GM12878 (cell line): ENCODE measurements at regions not wholly inside any gene's neighbourhood (a gene's known extent, or its start where the extent isn't known, plus 50 kb on each side); places are given as distances from the start of the nearest gene placed in this dataset.

Experiments used
- ATAC-seq: fragments of 200-7000 bp; cut with Tn5 transposase; 3 replicates; pipeline ENCODE4 v1.9.1; 2020; ENCODE audit warnings: mild to moderate bottlenecking, moderate library complexity
- BruUV-seq: library from RNA; stranded (reverse); fragments of 400-500 nt; replicated peaks from 2 replicates; lab custom pipeline; 2021; lab: Mats Ljungman, UMichigan
- CTCF ChIA-PET: fragments of 300-600 bp; sonication (Branson Sonifier 250); formaldehyde crosslinking; extraction: SDS; loops from one replicate; lab custom pipeline; 2021; ENCODE audit warnings: inconsistent platforms; lab: Yijun Ruan, JAX
- POLR2A ChIA-PET: fragments of 350-600 bp; formaldehyde crosslinking; extraction: SDS; loops from one replicate; lab custom pipeline; 2021; ENCODE audit warnings: inconsistent platforms; lab: Charles Lee
- RAD21 ChIA-PET: fragments of 300-600 bp; sonication (Branson Sonifier 250); formaldehyde crosslinking; loops from one replicate; lab custom pipeline; 2023; ENCODE audit warnings: antibody characterized with exemption; ENCODE audit not compliant: unreplicated experiment; lab: Charles Lee
- SMC1A ChIA-PET: fragments of 300-600 bp; sonication (Branson Sonifier 250); formaldehyde crosslinking; loops from one replicate; lab custom pipeline; 2023; ENCODE audit not compliant: unreplicated experiment, uncharacterized antibody; lab: Charles Lee
- DNase-seq: peaks from one replicate; pipeline ENCODE4 v3.0.0-alpha.2; 2011; ENCODE audit warnings: low read depth, low spot score
- FAIRE-seq: peaks from 3 replicates; lab custom pipeline; 2011; peaks lifted over from hg19 to GRCh38; lab: Jason Lieb, UNC
- H2AFZ ChIP-seq: 2 replicates; pipeline ENCODE4 v1.6.0; 2011; ENCODE audit warnings: low read depth, low read length, control low read depth; ENCODE audit not compliant: control insufficient read depth
- H3K27ac ChIP-seq: 2 replicates; pipeline ENCODE4 v1.5.1; 2011; ENCODE audit warnings: control low read depth; ENCODE audit not compliant: control insufficient read depth, insufficient read depth
- H3K27me3 ChIP-seq, 2 experiments: replicated peaks in 1 of 2; 2 replicates each; pipeline versions ENCODE4 v1.6.0 to v1.6.1; 2011; ENCODE audit warnings: low read length in 1 of 2; ENCODE audit not compliant: control insufficient read depth in 2 of 2, insufficient read depth in 2 of 2
- H3K36me3 ChIP-seq, 2 experiments: 2 replicates each; pipeline ENCODE4 v1.5.1; 2011; ENCODE audit warnings: low read length in 1 of 2; ENCODE audit not compliant: control insufficient read depth in 2 of 2, insufficient read depth in 2 of 2
- H3K4me1 ChIP-seq: 2 replicates; pipeline ENCODE4 v1.6.1; 2011; ENCODE audit warnings: mild to moderate bottlenecking, low read length, moderate library complexity, mixed read lengths; ENCODE audit not compliant: control insufficient read depth, insufficient read depth
- H3K4me2 ChIP-seq: 2 replicates; pipeline ENCODE4 v1.6.0; 2011; ENCODE audit warnings: control low read depth; ENCODE audit not compliant: control insufficient read depth, insufficient read depth
- H3K4me3 ChIP-seq: fragments of 200-600 bp; sonication (generic); 2 replicates; pipeline ENCODE4 v1.5.1; 2016
- H3K79me2 ChIP-seq: 2 replicates; pipeline ENCODE4 v1.6.0; 2011; ENCODE audit warnings: low read length; ENCODE audit not compliant: control insufficient read depth, insufficient read depth
- H3K9ac ChIP-seq: 2 replicates; pipeline ENCODE4 v1.8.0; 2011; ENCODE audit warnings: low read length, control low read depth, mixed read lengths; ENCODE audit not compliant: control insufficient read depth, insufficient read depth
- H3K9me3 ChIP-seq: replicated peaks from 3 replicates; pipeline ENCODE4 v1.5.1; 2011; ENCODE audit warnings: mild to moderate bottlenecking, low read length; ENCODE audit not compliant: control insufficient read depth, insufficient read depth
- H4K20me1 ChIP-seq: 2 replicates; pipeline ENCODE4 v1.6.0; 2011; ENCODE audit not compliant: control insufficient read depth, insufficient read depth
- BMI1 ChIP-seq: fragments of 450-650 bp; IDR thresholded peaks from 2 replicates; pipeline ENCODE4 v1.6.1; 2016; ENCODE audit warnings: mild to moderate bottlenecking, moderate library complexity, borderline replicate concordance
- CEBPB ChIP-seq, 2 experiments: fragments of 150-350 bp in 1 of 2; IDR thresholded peaks; 2 replicates each; pipeline ENCODE4 v1.6.1; 2012 to 2014; ENCODE audit warnings: low read depth in 2 of 2, low read length in 2 of 2, borderline replicate concordance in 1 of 2, inconsistent platforms in 1 of 2
- CHD1 ChIP-seq: IDR thresholded peaks from 2 replicates; pipeline ENCODE4 v1.6.1; 2012; ENCODE audit warnings: low read depth, low read length, improper control_type of control experiment
- DPF2 ChIP-seq: fragments of 450-650 bp; IDR thresholded peaks from 2 replicates; pipeline ENCODE4 v1.6.1; 2017; ENCODE audit warnings: mild to moderate bottlenecking
- FOXK2 ChIP-seq: fragments of 450-650 bp; IDR thresholded peaks from 2 replicates; pipeline ENCODE4 v1.6.1; 2017; ENCODE audit warnings: mild to moderate bottlenecking, moderate library complexity
- FOXM1 ChIP-seq: IDR thresholded peaks from 2 replicates; pipeline ENCODE4 v1.6.1; 2012; ENCODE audit warnings: low read depth, mild to moderate bottlenecking, inconsistent platforms, low read length, moderate library complexity
- GABPA ChIP-seq: IDR thresholded peaks from 2 replicates; pipeline ENCODE4 v1.6.1; 2014; ENCODE audit warnings: antibody characterized with exemption, low read depth, mild to moderate bottlenecking, inconsistent platforms
- HCFC1 ChIP-seq: fragments of 150-350 bp; IDR thresholded peaks from 2 replicates; pipeline ENCODE4 v1.6.1; 2014; ENCODE audit warnings: low read length
- IKZF2 ChIP-seq, 2 experiments: fragments of 450-650 bp; IDR thresholded peaks; 2 replicates each; pipeline ENCODE4 v1.6.1; 2017; ENCODE audit warnings: mild to moderate bottlenecking in 2 of 2, moderate library complexity in 2 of 2
- POLR2AphosphoS2 ChIP-seq: IDR thresholded peaks from 2 replicates; pipeline ENCODE4 v1.6.1; 2011; ENCODE audit warnings: low read depth, mild to moderate bottlenecking, low read length, improper control_type of control experiment, moderate library complexity
- POU2F2 ChIP-seq: IDR thresholded peaks from 3 replicates; pipeline ENCODE4 v1.6.1; 2011; ENCODE audit warnings: low read depth, mild to moderate bottlenecking, low read length, borderline replicate concordance
- RUNX3 ChIP-seq: IDR thresholded peaks from 2 replicates; pipeline ENCODE4 v1.6.1; 2012; ENCODE audit warnings: low read length, inconsistent platforms
- SMAD1 ChIP-seq: fragments of 450-650 bp; IDR thresholded peaks from 2 replicates; pipeline ENCODE4 v1.6.1; 2018; ENCODE audit warnings: mild to moderate bottlenecking, low read depth; ENCODE audit not compliant: partially characterized antibody
- SMAD5 ChIP-seq: IDR thresholded peaks from 2 replicates; pipeline ENCODE4 v1.6.1; 2016; ENCODE audit warnings: antibody characterized with exemption, low read depth
- USF1 ChIP-seq: IDR thresholded peaks from 2 replicates; pipeline ENCODE4 v1.6.1; 2011; ENCODE audit warnings: borderline replicate concordance, low read depth, mild to moderate bottlenecking, moderate library complexity, mixed read lengths, low read length; ENCODE audit not compliant: insufficient read depth; ENCODE audit errors: extremely low read length
- ZBED1 ChIP-seq: IDR thresholded peaks from 2 replicates; pipeline ENCODE4 v1.6.1; 2016; ENCODE audit warnings: borderline replicate concordance
- WGBS: methylation state at CpG from one replicate; pipeline ENCODE4 v1.1.6; 2016; ENCODE audit warnings: low lambda C conversion rate; ENCODE audit not compliant: insufficient replicate concordance, insufficient coverage; ENCODE audit errors: missing lambda C conversion rate; 5-methylcytosine and 5-hydroxymethylcytosine counted together
- in situ Hi-C: fragments of 300-500 bp; cut with MboI; formaldehyde crosslinking; loops from 9 replicates; pipeline ENCODE4 v1.14.3; 2018; ENCODE audit warnings: mixed read lengths
- intact Hi-C: fragments of 100-400 bp; cut with micrococcal nuclease; formaldehyde crosslinking; loops from one replicate; pipeline ENCODE4 v1.14.2; 2022; ENCODE audit not compliant: unreplicated experiment
- TF ChIP-seq, protein P1 (sequence below): fragments of 450-650 bp; IDR thresholded peaks from 2 replicates; pipeline ENCODE4 v1.6.1; 2016; ENCODE audit warnings: mild to moderate bottlenecking
- TF ChIP-seq, protein P2 (sequence below): fragments of 450-650 bp; IDR thresholded peaks from 2 replicates; pipeline ENCODE4 v1.6.1; 2017; ENCODE audit warnings: low read depth, mild to moderate bottlenecking, moderate library complexity

DNA sequence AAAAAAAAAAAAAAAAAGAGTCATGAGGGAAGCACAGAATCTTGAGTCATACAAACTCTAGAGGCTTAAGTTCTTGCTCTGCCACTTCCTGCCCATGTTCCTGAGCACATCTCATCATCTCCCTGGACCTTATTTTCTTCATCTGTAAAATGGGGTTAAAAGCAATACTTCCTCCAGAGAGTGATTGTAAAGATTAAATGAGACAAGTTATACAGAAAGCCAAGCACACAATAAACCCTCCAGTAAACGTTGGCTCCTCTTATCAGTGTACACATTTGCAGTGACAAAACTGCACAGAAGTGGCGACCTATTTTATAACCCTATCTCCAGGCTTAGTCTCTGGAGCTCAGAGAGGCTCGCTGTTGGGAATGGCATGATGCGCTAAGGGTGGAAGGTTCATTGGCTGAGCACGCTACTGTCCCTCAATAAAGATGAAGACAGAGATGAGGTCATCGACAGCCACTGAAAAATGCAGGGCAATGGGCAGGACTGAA lies 82.1 kb downstream of the RRAGC start:
- H3K9ac ChIP-seq: no peak overlapping the region
- H3K4me2 ChIP-seq: no peak overlapping the region
- H3K27ac ChIP-seq: no peak overlapping the region
- no peaks in the 10 kb centered on the region for H3K36me3 ChIP-seq
- POLR2A ChIA-PET: no interaction called here
- 28% methylated on average over 6 of the region's 6 CpGs for WGBS
- no peak for DNase-seq
- intact Hi-C loops (no loop called here), in situ Hi-C loops (no loop called here)
- H3K27me3 ChIP-seq: peaks cover 0 to 1% of the 10 kb centered on the region in 2 experiments; a peak in 2 of 4 replicates
- H4K20me1 ChIP-seq: no peaks in the 10 kb centered on the region
- H3K9me3 ChIP-seq: no peaks in the 10 kb centered on the region
- SMC1A ChIA-PET: no interaction called here
- H3K4me1 ChIP-seq: no peaks in the 10 kb centered on the region
- BruUV-seq: no TSS peak
- RAD21 ChIA-PET: interaction anchor here (0.7 kb wide), 1 partner anchor 624 kb away, joined by 5 read pairs; no protein-coding TSS in a partner anchor
- no peak overlapping the region for H2AFZ ChIP-seq
- no peaks in the 10 kb centered on the region for H3K79me2 ChIP-seq
- FAIRE-seq: no peak
- no peak for ATAC-seq
- no peak overlapping the region for H3K4me3 ChIP-seq
- CTCF ChIA-PET: no interaction called here
- TF ChIP-seq RUNX3 (no peak), CEBPB (IDR thresholded peaks at IDR 0.05; ENCODE audit: borderline replicate concordance in 1 of 2, low read depth in 2 of 2, low read length in 2 of 2) (no peak), POLR2AphosphoS2 (no peak), SMAD1 (no peak), SMAD5 (no peak), POU2F2 (no peak), FOXK2 (no peak), ZBED1 (no peak), USF1 (no peak), CHD1 (no peak), HCFC1 (no peak), FOXM1 (no peak), BMI1 (no peak), GABPA (no peak), DPF2 (no peak), IKZF2 (IDR thresholded peaks at IDR 0.05) (no peak)
- TF ChIP-seq, protein P1, sequence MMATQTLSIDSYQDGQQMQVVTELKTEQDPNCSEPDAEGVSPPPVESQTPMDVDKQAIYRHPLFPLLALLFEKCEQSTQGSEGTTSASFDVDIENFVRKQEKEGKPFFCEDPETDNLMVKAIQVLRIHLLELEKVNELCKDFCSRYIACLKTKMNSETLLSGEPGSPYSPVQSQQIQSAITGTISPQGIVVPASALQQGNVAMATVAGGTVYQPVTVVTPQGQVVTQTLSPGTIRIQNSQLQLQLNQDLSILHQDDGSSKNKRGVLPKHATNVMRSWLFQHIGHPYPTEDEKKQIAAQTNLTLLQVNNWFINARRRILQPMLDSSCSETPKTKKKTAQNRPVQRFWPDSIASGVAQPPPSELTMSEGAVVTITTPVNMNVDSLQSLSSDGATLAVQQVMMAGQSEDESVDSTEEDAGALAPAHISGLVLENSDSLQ: no peak
- TF ChIP-seq, protein P2, sequence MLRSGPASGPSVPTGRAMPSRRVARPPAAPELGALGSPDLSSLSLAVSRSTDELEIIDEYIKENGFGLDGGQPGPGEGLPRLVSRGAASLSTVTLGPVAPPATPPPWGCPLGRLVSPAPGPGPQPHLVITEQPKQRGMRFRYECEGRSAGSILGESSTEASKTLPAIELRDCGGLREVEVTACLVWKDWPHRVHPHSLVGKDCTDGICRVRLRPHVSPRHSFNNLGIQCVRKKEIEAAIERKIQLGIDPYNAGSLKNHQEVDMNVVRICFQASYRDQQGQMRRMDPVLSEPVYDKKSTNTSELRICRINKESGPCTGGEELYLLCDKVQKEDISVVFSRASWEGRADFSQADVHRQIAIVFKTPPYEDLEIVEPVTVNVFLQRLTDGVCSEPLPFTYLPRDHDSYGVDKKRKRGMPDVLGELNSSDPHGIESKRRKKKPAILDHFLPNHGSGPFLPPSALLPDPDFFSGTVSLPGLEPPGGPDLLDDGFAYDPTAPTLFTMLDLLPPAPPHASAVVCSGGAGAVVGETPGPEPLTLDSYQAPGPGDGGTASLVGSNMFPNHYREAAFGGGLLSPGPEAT: no peak
